SK-N-MC (cell line): ENCODE measurements at regions not wholly inside any gene's neighbourhood (a gene's known extent, or its start where the extent isn't known, plus 50 kb on each side); places are given as distances from the start of the nearest gene placed in this dataset.
"Not testable (repeated sequence)": the region's sequence is repeated elsewhere in the genome, so short reads cannot be mapped to it uniquely, and the experiment has no call there.

Experiments
- DNase-seq: peaks from one replicate; pipeline ENCODE4 v3.0.0-alpha.2; 2011; ENCODE audit warnings: low read depth, low spot score
- H3K27ac ChIP-seq: fragments of 200-600 bp; sonication (generic); 2 replicates; pipeline ENCODE4 v1.5.1; 2016; ENCODE audit warnings: mixed run types
- H3K36me3 ChIP-seq: fragments of 200-600 bp; sonication (generic); 2 replicates; pipeline ENCODE4 v1.6.1; 2017; ENCODE audit warnings: antibody characterized with exemption, low read length, mixed read lengths; ENCODE audit not compliant: insufficient read depth
- H3K4me3 ChIP-seq: fragments of 200-600 bp; sonication (generic); 2 replicates; pipeline ENCODE4 v1.5.1; 2016
- H3K9ac ChIP-seq: fragments of 200-600 bp; sonication (generic); 2 replicates; pipeline ENCODE4 v1.8.0; 2017; ENCODE audit warnings: mixed run types, mixed read lengths; ENCODE audit not compliant: insufficient read length
- H3K9me3 ChIP-seq: fragments of 200-600 bp; sonication (generic); 2 replicates; pipeline ENCODE4 v1.6.1; 2017; ENCODE audit warnings: low read depth, mild to moderate bottlenecking, antibody characterized with exemption, low read length, moderate library complexity, mixed read lengths
- EZH2 ChIP-seq: fragments of 200-600 bp; sonication (generic); IDR thresholded peaks from one replicate; pipeline ENCODE4 v1.6.1; 2017; ENCODE audit warnings: antibody characterized with exemption
- FOXP2 ChIP-seq: optimal IDR thresholded peaks from 2 replicates; pipeline ENCODE3; 2011; ENCODE audit warnings: mild to moderate bottlenecking, moderate library complexity; ENCODE audit not compliant: insufficient read depth; ENCODE audit errors: extremely low read length, control extremely low read depth
- POLR2AphosphoS5 ChIP-seq: IDR thresholded peaks from 2 replicates; pipeline ENCODE4 v1.6.1; 2012; ENCODE audit warnings: mild to moderate bottlenecking, low read depth, low read length, borderline replicate concordance

GRCh38 chr5:101532430-101532829 is 629.3 kb upstream of the ST8SIA4 start:
- H3K9ac ChIP-seq = no peak overlapping the region
- no peaks in the 10 kb centered on the region for H3K9me3 ChIP-seq
- no peak overlapping the region for H3K4me3 ChIP-seq
- TF ChIP-seq FOXP2 = no peak
- no peak for TF ChIP-seq EZH2
- TF ChIP-seq POLR2AphosphoS5 = no peak
- H3K36me3 ChIP-seq = no peaks in the 10 kb centered on the region
- DNase-seq = no peak
- no peak overlapping the region for H3K27ac ChIP-seq

- no peak for DNase-seq
- TF ChIP-seq FOXP2 (no peak), EZH2 (no peak), POLR2AphosphoS5 (no peak)
- H3K9me3 ChIP-seq = no peaks in the 10 kb centered on the region
- no peak overlapping the region for H3K27ac ChIP-seq
- H3K36me3 ChIP-seq = no peaks in the 10 kb centered on the region
- no peak overlapping the region for H3K9ac ChIP-seq
- no peak overlapping the region for H3K4me3 ChIP-seq
Observed at GRCh38 chr5:101531026-101531425, 627.9 kb upstream of the ST8SIA4 start.

- DNase-seq, H3K4me3 ChIP-seq, H3K27ac ChIP-seq, H3K36me3 ChIP-seq, H3K9ac ChIP-seq, H3K9me3 ChIP-seq: not testable (repeated sequence)
Observed at GRCh38 chr5:101529094-101529493, 626.0 kb upstream of the ST8SIA4 start.

GRCh38 chr5:101520417-101520816 is 617.3 kb upstream of the ST8SIA4 start:
- Histone ChIP-seq H3K27ac (no peak overlapping the region), H3K9me3 (no peaks in the 10 kb centered on the region), H3K4me3 (no peak overlapping the region), H3K36me3 (no peaks in the 10 kb centered on the region), H3K9ac (no peak overlapping the region)
- TF ChIP-seq POLR2AphosphoS5 (no peak), FOXP2 (no peak), EZH2 (no peak)
- DNase-seq = no peak

- DNase-seq = no peak
- Histone ChIP-seq H3K36me3 (no peaks in the 10 kb centered on the region), H3K9ac (no peak overlapping the region), H3K9me3 (no peaks in the 10 kb centered on the region), H3K4me3 (no peak overlapping the region), H3K27ac (no peak overlapping the region)
- TF ChIP-seq FOXP2 (no peak), EZH2 (no peak), POLR2AphosphoS5 (no peak)
Observed at GRCh38 chr5:101517795-101518194, 614.7 kb upstream of the ST8SIA4 start.

- H3K9me3 ChIP-seq = no peaks in the 10 kb centered on the region
- DNase-seq = no peak
- no peak overlapping the region for H3K4me3 ChIP-seq
- no peaks in the 10 kb centered on the region for H3K36me3 ChIP-seq
- no peak overlapping the region for H3K9ac ChIP-seq
- no peak for TF ChIP-seq POLR2AphosphoS5
- no peak for TF ChIP-seq EZH2
- TF ChIP-seq FOXP2 = no peak
- no peak overlapping the region for H3K27ac ChIP-seq
Observed at GRCh38 chr5:101515721-101516120, 612.6 kb upstream of the ST8SIA4 start.

GRCh38 chr5:101505891-101506570 is 602.9 kb upstream of the ST8SIA4 start:
- Histone ChIP-seq H3K4me3 (no peak overlapping the region), H3K9ac (no peak overlapping the region), H3K27ac (no peak overlapping the region), H3K36me3 (no peaks in the 10 kb centered on the region), H3K9me3 (no peaks in the 10 kb centered on the region)
- TF ChIP-seq POLR2AphosphoS5 (no peak), FOXP2 (no peak), EZH2 (no peak)
- DNase-seq = no peak

- TF ChIP-seq POLR2AphosphoS5 (no peak), EZH2 (no peak), FOXP2 (no peak)
- H3K4me3 ChIP-seq = no peak overlapping the region
- no peak overlapping the region for H3K9ac ChIP-seq
- no peak for DNase-seq
- no peak overlapping the region for H3K27ac ChIP-seq
- H3K36me3 ChIP-seq = no peaks in the 10 kb centered on the region
- no peaks in the 10 kb centered on the region for H3K9me3 ChIP-seq
Observed at GRCh38 chr5:101482931-101483330, 579.8 kb upstream of the ST8SIA4 start.

GRCh38 chr5:101473483-101473882 is 570.4 kb upstream of the ST8SIA4 start:
- no peak for DNase-seq
- H3K4me3 ChIP-seq = no peak overlapping the region

GRCh38 chr5:101461455-101461854 is 558.4 kb upstream of the ST8SIA4 start:
- no peak for TF ChIP-seq FOXP2
- TF ChIP-seq POLR2AphosphoS5 = no peak
- TF ChIP-seq EZH2 = no peak
- no peaks in the 10 kb centered on the region for H3K9me3 ChIP-seq

More at GRCh38 chr5:101473483-101473882, 570.4 kb upstream of the ST8SIA4 start:
- Histone ChIP-seq H3K9ac (no peak overlapping the region), H3K36me3 (no peaks in the 10 kb centered on the region), H3K9me3 (no peaks in the 10 kb centered on the region), H3K27ac (no peak overlapping the region)
- no peak for TF ChIP-seq POLR2AphosphoS5
- TF ChIP-seq FOXP2 = no peak
- TF ChIP-seq EZH2 = no peak

More at GRCh38 chr5:101461455-101461854, 558.4 kb upstream of the ST8SIA4 start:
- Histone ChIP-seq H3K9ac (no peak overlapping the region), H3K4me3 (no peak overlapping the region), H3K36me3 (no peaks in the 10 kb centered on the region), H3K27ac (no peak overlapping the region)
- DNase-seq = no peak
